Effector memory CD8-positive, alpha-beta T cell (primary cell): ENCODE measurements at regions not wholly inside any gene's neighbourhood (a gene's known extent, or its start where the extent isn't known, plus 50 kb on each side); places are given as distances from the start of the nearest gene placed in this dataset.

Experiments
- ATAC-seq: fragments of 150-1000 bp; cut with Tn5 transposase; replicated peaks from 2 replicates; pipeline ENCODE4 v1.10.0; 2021; ENCODE audit warnings: mild to moderate bottlenecking, moderate library complexity
- DNase-seq, 3 experiments: peaks; one replicate each; pipeline ENCODE4 v3.0.0; 2021
- H3K27ac Mint-ChIP-seq, 2 donors: one replicate each; pipeline ENCODE4 v1.8.0; 2022; ENCODE audit warnings: mild to moderate bottlenecking in 2 of 2, mixed read lengths in 2 of 2, moderate library complexity in 2 of 2
- H3K27me3 Mint-ChIP-seq, 2 donors: one replicate each; pipeline ENCODE4 v1.8.0; 2022; ENCODE audit warnings: mixed read lengths in 2 of 2
- H3K36me3 Mint-ChIP-seq: one replicate; pipeline ENCODE4 v1.8.0; 2022; ENCODE audit warnings: mild to moderate bottlenecking, moderate library complexity, mixed read lengths; ENCODE audit not compliant: insufficient read depth
- H3K4me1 Mint-ChIP-seq, 2 donors: one replicate each; pipeline ENCODE4 v1.8.0; 2022; ENCODE audit warnings: low read depth in 2 of 2, mixed read lengths in 2 of 2
- H3K4me3 Mint-ChIP-seq, 2 donors: one replicate each; pipeline ENCODE4 v1.8.0; 2022; ENCODE audit warnings: mild to moderate bottlenecking in 2 of 2, mixed read lengths in 2 of 2, moderate library complexity in 2 of 2
- H3K9me3 Mint-ChIP-seq, 2 donors: one replicate each; pipeline ENCODE4 v1.8.0; 2022; ENCODE audit warnings: mixed read lengths in 2 of 2

GRCh38 chrX:45773572-45773971 is 572.9 kb upstream of the DIPK2B start:
- ATAC-seq (no peak), DNase-seq (no peak)
- Mint-ChIP-seq H3K27ac (peak overlapping the region in 1 of 2 donors; percentile 59), H3K4me1 (peaks cover 17 to 23% of the 10 kb centered on the region in 2 donors), H3K4me3 (no peak overlapping the region), H3K36me3 (no peaks in the 10 kb centered on the region), H3K27me3 (no peaks in the 10 kb centered on the region), H3K9me3 (no peaks in the 10 kb centered on the region)

- peak; percentile 42 to 51 (median 47) for DNase-seq
- peak overlapping the region; percentile 90 to 94 for H3K27ac Mint-ChIP-seq
- no peaks in the 10 kb centered on the region for H3K9me3 Mint-ChIP-seq
- peak overlapping the region; percentile 78 to 79 for H3K4me3 Mint-ChIP-seq
- H3K36me3 Mint-ChIP-seq, result no peaks in the 10 kb centered on the region
- no peaks in the 10 kb centered on the region for H3K27me3 Mint-ChIP-seq
- peak; percentile 79 for ATAC-seq
- H3K4me1 Mint-ChIP-seq, result peaks cover 22 to 32% of the 10 kb centered on the region in 2 donors
Measured at GRCh38 chrX:45771560-45772340, 571.1 kb upstream of the DIPK2B start.

GRCh38 chrX:45771114-45771513 is 570.4 kb upstream of the DIPK2B start:
- Mint-ChIP-seq H3K27me3 (no peaks in the 10 kb centered on the region), H3K36me3 (no peaks in the 10 kb centered on the region), H3K4me3 (peak overlapping the region; percentile 78 to 79), H3K9me3 (no peaks in the 10 kb centered on the region), H3K27ac (peak overlapping the region; percentile 90 to 94), H3K4me1 (peaks cover 22 to 33% of the 10 kb centered on the region in 2 donors)
- DNase-seq (no peak), ATAC-seq (no peak)

GRCh38 chrX:45769761-45770582 is 569.3 kb upstream of the DIPK2B start:
- Mint-ChIP-seq H3K4me1 (peaks cover 26 to 42% of the 10 kb centered on the region in 2 donors), H3K36me3 (no peaks in the 10 kb centered on the region)
- ATAC-seq, result peak; percentile 40

GRCh38 chrX:45768666-45769236 is 568.1 kb upstream of the DIPK2B start:
- peaks cover 26 to 44% of the 10 kb centered on the region in 2 donors for H3K4me1 Mint-ChIP-seq
- no peak for ATAC-seq
- peak overlapping the region; percentile 90 to 94 for H3K27ac Mint-ChIP-seq
- H3K27me3 Mint-ChIP-seq, result no peaks in the 10 kb centered on the region
- no peak for DNase-seq
- H3K36me3 Mint-ChIP-seq, result no peaks in the 10 kb centered on the region
- H3K9me3 Mint-ChIP-seq, result no peaks in the 10 kb centered on the region
- H3K4me3 Mint-ChIP-seq, result peak overlapping the region; percentile 78 to 79

More at GRCh38 chrX:45769761-45770582, 569.3 kb upstream of the DIPK2B start:
- Mint-ChIP-seq H3K27ac (peak overlapping the region; percentile 90 to 94), H3K9me3 (no peaks in the 10 kb centered on the region), H3K27me3 (no peaks in the 10 kb centered on the region), H3K4me3 (peak overlapping the region; percentile 78 to 79)
- no peak for DNase-seq

GRCh38 chrX:45766981-45767501 is 566.4 kb upstream of the DIPK2B start:
- Mint-ChIP-seq H3K4me3 (peak overlapping the region; percentile 78 to 79), H3K9me3 (no peaks in the 10 kb centered on the region), H3K27ac (peak overlapping the region; percentile 89 to 94), H3K36me3 (peaks cover 3% of the 10 kb centered on the region), H3K27me3 (no peaks in the 10 kb centered on the region), H3K4me1 (peaks cover 27 to 54% of the 10 kb centered on the region in 2 donors)
- DNase-seq, result no peak
- ATAC-seq, result peak; percentile 29

GRCh38 chrX:45765767-45766166 is 565.1 kb upstream of the DIPK2B start:
- peaks cover 20 to 48% of the 10 kb centered on the region in 2 donors for H3K4me1 Mint-ChIP-seq
- peaks cover 8% of the 10 kb centered on the region for H3K36me3 Mint-ChIP-seq
- no peaks in the 10 kb centered on the region for H3K27me3 Mint-ChIP-seq
- no peaks in the 10 kb centered on the region for H3K9me3 Mint-ChIP-seq
- no peak for DNase-seq
- ATAC-seq, result peak; percentile 25
- H3K27ac Mint-ChIP-seq, result peak overlapping the region in 1 of 2 donors; percentile 94
- peak overlapping the region; percentile 53 to 78 for H3K4me3 Mint-ChIP-seq

GRCh38 chrX:45765281-45765680 is 564.6 kb upstream of the DIPK2B start:
- DNase-seq (no peak), ATAC-seq (no peak)
- Mint-ChIP-seq H3K9me3 (no peaks in the 10 kb centered on the region), H3K4me3 (peak overlapping the region; percentile 53 to 78), H3K36me3 (peaks cover 12% of the 10 kb centered on the region), H3K27ac (peak overlapping the region in 1 of 2 donors; percentile 94), H3K4me1 (peaks cover 23 to 50% of the 10 kb centered on the region in 2 donors), H3K27me3 (no peaks in the 10 kb centered on the region)

GRCh38 chrX:45762699-45763647 is 562.3 kb upstream of the DIPK2B start:
- Mint-ChIP-seq H3K27ac (peak overlapping the region; percentile 16 to 90), H3K4me3 (peak overlapping the region; percentile 57 to 60), H3K9me3 (no peaks in the 10 kb centered on the region), H3K4me1 (peaks cover 33 to 62% of the 10 kb centered on the region in 2 donors), H3K27me3 (no peaks in the 10 kb centered on the region), H3K36me3 (peaks cover 12% of the 10 kb centered on the region)
- no peak for ATAC-seq
- DNase-seq, result no peak

GRCh38 chrX:45761920-45762319 is 561.2 kb upstream of the DIPK2B start:
- ATAC-seq (no peak), DNase-seq (no peak)
- Mint-ChIP-seq H3K27me3 (no peaks in the 10 kb centered on the region), H3K27ac (peak overlapping the region; percentile 16 to 90), H3K36me3 (peaks cover 12% of the 10 kb centered on the region), H3K4me1 (peaks cover 30 to 56% of the 10 kb centered on the region in 2 donors), H3K9me3 (no peaks in the 10 kb centered on the region), H3K4me3 (peak overlapping the region; percentile 57 to 60)

GRCh38 chrX:45760187-45760742 is 559.6 kb upstream of the DIPK2B start:
- H3K36me3 Mint-ChIP-seq, result peaks cover 12% of the 10 kb centered on the region
- H3K27ac Mint-ChIP-seq, result peak overlapping the region; percentile 1 to 90
- peak overlapping the region; percentile 22 to 74 for H3K4me3 Mint-ChIP-seq
- H3K9me3 Mint-ChIP-seq, result no peaks in the 10 kb centered on the region
- no peaks in the 10 kb centered on the region for H3K27me3 Mint-ChIP-seq
- H3K4me1 Mint-ChIP-seq, result peaks cover 30 to 57% of the 10 kb centered on the region in 2 donors
- ATAC-seq, result no peak
- DNase-seq, result no peak

- H3K36me3 Mint-ChIP-seq, result peaks cover 12% of the 10 kb centered on the region
- no peaks in the 10 kb centered on the region for H3K9me3 Mint-ChIP-seq
- peaks cover 30 to 53% of the 10 kb centered on the region in 2 donors for H3K4me1 Mint-ChIP-seq
- H3K27me3 Mint-ChIP-seq, result no peaks in the 10 kb centered on the region
- peak overlapping the region; percentile 61 to 74 for H3K4me3 Mint-ChIP-seq
- ATAC-seq (peak; percentile 59), DNase-seq (no peak)
- peak overlapping the region; percentile 90 to 91 for H3K27ac Mint-ChIP-seq
Measured at GRCh38 chrX:45758738-45759397, 558.2 kb upstream of the DIPK2B start.
